Caki2 (cell line): ENCODE measurements at regions not wholly inside any gene's neighbourhood (a gene's known extent, or its start where the extent isn't known, plus 50 kb on each side); places are given as distances from the start of the nearest gene placed in this dataset.

Experiments used
- DNase-seq: peaks from one replicate; pipeline ENCODE4 v3.0.0-alpha.2; 2015; ENCODE audit warnings: low read depth
- in situ Hi-C: cut with HindIII; loops from 2 replicates; pipeline ENCODE4 v1.10.0; 2016; ENCODE audit warnings: low sequenced_read_pairs, low pct_unique_long_range_greater_than_20kb, mixed read lengths

DNA sequence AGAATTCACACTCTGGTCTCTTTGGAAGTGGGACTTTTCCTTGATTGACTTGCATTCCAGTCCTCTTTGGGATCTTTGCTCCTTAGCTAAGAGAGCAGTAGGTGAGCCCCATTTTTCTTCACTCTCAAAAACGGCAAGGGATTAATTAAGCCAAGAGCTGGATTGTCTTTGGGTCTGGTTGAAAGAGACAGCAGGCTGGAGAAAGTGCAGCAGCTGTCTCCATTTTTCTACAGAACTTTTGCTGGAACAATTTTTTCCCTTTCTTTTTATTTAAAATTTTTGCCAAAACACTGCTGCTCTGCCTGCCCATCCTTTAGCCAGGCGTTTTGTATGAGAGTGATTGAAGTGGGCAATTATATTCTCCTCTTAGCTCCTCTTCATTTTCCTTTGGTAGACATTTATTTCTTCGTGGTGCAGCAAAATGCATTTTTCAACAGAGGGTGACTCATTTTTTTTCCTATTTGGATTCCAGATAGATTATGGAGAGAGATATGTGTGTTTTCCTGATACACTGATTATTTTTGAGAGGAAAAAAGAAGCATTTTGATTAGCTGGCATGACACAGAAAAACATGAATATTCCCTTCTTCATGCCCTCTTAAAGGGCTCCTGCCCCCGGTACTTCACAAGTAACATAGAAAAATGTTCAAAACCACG is 371.2 kb upstream of the NBEA start:
- in situ Hi-C loops = no loop called here
- no peak for DNase-seq

DNA sequence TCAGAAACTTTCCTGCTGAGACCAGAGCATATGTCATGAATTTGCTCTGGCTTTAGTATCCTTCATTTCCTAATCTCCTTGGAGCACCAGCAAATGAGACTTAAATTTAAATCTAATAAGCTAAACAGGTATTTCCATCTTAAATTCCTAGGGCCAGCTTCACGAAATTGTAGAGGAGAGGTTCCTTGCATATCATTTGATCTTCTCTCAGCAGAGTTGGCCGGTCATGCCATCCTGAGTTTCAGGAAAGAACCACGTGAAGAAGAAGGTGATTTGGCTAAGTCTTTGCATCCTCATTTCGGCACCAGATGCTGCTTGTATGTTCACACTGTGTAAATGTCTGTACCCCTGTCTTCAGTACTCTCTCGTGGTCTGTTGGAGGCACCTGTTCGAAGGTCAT is 370.4 kb upstream of the NBEA start:
- in situ Hi-C loops = no loop called here
- no peak for DNase-seq

DNA sequence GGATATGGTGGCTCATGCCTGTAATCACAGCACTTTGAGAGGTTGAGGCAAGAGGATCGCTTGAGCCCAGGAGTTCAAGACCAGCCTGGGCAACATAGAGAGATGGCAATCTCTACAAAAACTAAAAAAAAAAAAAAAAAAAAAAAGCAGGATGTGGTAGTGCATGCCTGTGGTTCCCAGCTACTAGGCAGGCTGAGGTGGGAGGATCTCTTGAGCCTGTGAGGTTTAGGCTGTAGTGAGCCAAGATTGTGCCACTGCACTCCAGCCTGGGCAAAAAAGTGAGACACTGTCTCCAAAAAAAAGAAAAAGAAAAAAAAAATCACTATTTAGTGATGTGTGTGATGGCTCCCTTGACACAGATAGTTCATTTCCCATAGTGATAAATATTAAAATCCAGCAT is 365.0 kb upstream of the NBEA start:
- no peak for DNase-seq
- in situ Hi-C loops = no loop called here

DNA sequence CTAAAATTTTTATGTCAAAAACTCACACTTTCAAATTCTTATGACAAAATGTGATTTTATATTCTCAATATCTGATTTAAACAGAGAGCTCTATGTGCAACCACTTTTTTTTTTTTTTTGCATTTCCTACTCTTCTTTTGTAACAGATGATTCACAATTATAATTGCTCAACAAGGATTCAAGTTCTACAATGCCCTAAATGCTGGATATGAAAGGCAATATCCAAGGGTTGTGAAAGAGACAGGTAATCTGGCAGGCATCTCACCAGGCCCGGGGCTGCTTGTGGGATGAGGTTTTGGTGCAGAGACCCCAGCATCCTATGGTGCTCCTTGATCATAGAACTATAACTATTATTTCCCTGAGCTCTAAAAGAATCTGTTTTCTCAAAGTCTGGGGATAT is 363.6 kb upstream of the NBEA start:
- DNase-seq = no peak
- in situ Hi-C loops = no loop called here

DNA sequence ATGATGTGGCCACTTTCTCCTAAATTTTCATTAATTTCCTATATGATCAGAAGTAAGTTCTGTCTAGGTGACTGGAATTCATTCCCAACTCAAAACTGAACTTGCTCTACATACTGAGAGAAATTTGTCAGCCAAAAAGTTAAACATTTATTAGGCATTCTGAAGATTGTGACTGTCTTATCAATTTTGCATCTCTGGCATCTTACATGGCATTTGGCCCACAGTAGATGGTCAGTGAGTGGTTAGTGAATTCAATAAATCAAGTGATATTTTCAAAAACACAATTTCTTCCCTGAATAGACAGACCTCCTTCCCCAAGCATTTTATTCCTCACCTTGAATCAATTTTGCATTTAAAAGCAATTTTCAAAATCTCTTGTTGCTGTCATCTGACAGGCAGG is 363.2 kb upstream of the NBEA start:
- DNase-seq = no peak
- in situ Hi-C loops = no loop called here

DNA sequence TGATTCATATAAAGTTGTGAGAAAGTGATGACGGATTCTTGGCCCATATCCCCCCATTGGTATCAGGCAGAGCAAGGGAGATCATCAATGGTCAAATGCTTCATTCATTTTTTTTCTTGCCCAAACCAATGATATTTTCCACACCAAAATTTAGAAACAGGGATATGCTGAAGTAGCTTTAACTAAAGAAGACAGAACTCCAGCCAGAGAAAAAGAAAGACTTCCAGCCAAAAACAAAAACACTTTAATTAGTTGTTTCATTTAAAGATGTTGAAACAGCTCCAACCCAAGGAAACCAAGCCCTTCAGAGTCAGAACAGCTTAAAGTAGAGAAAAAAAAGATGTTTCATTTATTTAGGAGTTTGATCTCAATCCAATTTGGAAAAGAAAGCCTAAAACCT is 358.9 kb upstream of the NBEA start:
- in situ Hi-C loops = no loop called here
- no peak for DNase-seq

DNA sequence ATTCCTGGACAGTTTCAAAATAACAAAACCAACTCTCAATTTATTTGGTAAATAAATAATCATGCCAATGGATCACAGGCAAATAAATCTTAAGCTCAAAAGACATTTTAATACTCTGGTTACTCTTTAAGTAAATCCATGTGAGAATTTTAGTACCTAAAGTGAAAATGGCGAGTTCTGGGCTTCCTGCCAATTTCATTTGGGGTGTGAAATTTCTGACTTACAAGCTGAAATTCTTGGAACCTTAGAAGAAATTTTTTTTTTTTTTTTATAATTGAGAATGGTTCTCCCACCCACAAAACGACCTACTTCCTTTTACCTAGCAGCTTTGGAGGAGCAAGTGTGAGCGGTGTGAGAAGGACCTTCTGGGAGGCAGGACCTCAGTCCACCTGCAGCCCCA is 354.5 kb upstream of the NBEA start:
- in situ Hi-C loops = no loop called here
- no peak for DNase-seq

DNA sequence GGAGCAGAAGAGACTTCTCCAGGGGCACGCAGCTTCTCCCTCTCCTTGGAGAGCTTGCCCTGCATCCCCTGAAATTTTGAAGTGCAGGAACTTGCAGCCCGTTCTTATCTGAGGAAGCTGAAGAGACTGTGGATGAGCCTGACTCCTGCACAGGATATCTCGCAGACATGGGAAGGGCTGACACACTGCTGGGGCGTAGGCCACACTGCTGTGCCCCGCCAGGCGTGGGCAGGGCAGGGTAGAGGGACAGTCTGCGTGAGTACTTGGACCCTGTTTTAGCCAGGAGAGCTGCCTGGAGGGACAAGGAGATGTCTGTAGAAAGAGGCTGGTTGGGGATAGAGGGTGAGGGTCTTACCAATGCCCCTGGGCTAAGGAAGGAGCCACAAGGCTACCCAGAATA is 353.7 kb upstream of the NBEA start:
- no peak for DNase-seq
- in situ Hi-C loops = no loop called here

DNA sequence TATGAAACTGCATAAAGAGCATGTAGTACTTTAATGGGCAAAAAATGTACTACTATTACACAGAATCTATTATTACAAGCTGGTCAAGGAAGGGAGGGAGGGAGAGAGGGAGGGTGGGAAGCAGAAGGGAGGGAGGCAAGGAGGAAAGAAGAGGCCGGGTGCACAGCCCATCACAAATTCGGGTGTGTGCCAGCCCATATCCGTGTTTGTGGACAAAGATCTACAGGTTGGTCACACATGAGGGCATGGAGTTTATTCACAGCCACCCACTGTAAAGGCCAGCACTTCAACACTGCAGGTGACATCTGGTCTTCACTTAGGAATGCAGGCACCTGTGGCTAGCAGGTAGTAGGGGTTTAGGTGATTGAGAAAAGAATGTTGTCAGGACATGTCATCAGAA is 352.5 kb upstream of the NBEA start:
- no peak for DNase-seq
- in situ Hi-C loops = no loop called here

DNA sequence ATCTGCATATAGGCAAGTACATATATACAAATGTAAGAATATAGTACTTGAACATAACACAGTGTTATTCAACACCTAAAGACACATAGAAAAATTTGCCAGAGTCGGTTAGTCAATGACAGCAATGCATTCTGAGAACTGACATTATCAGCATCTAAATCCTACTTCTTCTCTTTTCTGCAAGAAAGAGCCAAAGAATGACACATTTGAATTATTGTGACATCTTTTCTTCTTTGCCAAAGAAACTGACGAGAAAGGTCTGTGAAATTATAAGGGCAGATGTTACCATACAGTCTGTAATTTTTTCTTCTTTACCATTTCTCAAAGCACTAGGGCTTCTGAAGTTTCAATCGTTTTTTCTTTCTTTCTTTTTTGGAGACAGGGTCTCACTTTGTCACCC is 350.9 kb upstream of the NBEA start:
- in situ Hi-C loops = no loop called here
- DNase-seq = no peak

DNA sequence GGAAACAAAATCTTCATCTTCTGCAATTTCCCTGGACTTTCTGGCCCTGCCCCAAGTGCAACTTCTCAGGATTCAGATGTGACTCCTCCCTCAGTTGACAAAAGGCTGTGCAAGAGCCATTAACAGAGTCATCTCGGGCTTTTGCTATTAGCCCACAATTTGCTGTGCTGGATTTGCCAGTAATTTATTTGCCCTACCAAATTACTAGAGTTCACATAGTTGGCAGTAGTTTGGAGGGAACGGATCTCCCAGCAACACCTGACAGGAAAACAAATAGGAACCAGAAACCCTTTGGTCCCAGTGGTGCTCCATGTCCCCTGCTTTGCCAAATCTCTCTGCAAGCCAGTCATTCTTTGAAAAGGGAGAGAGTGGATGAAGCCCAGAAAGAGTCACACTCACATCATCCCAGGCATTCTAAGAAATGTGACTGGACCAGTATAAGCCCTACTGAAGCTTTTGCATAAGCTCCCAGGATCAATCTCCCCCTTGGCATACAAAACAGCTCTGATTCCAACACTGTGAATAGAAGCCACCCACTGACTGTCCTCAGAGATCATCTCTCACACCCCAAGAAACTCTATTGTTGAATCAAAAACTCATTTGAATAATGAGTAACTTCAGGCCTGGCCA is 350.1 kb upstream of the NBEA start:
- DNase-seq = no peak
- in situ Hi-C loops = no loop called here

DNA sequence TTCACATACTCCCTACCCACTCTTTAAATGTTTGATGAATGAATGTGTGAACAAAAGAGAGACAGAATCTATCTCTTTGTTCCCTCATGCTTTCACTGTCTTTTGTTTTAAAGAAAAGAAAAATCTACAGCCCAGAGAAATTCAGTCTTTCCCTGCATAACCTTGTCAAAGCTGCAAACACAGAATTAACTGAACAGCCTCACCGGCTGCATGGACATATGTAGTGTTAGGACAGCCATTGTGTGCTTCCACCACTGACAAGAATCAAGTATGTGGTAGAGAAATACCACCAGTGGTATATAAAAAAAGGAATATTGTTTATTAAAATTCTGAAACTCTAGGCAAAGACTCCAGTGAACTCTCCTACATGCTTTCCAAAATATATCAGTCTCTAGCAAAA is 348.4 kb upstream of the NBEA start:
- DNase-seq = no peak
- in situ Hi-C loops = no loop called here

DNA sequence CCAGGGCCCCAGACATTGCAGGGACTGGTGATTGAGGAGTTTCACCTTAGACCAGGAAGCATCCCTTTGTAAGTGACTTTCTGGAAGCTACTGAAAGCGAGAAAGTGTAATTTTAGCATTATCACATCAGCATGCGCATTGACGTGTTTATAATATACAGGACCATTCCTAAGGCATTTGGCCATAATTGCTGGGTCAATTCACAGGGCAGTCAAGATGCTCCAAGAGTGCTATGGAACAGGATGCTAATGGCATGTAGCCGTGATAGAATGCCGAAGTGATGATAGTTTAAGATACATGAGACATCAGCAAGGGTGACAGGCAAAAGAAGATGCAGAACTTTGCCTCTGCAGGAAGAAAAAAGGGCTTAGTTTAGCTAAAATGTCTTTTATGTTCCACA is 347.6 kb upstream of the NBEA start:
- in situ Hi-C loops = no loop called here

DNA sequence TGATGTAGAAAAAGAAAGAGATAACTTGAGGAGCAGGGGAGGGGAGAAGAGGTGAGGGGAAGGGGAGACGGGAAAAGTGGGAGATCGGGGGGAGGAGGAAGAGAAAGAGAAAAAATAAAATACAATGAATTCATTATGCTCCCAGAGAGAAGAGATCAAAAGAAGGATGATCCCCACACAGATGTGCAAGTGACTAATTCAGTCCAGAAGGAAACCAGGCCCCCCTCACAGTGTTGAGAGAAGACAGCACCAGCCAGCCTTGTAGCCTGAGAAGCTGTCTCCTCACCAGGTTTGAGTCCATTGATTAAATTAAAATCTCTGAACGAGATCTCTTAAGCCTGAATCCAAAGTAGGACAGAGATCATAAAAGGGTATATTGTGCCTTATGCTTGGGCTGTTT is 333.7 kb upstream of the NBEA start:
- no peak for DNase-seq
- in situ Hi-C loops = no loop called here

More for the DNA sequence above, 347.6 kb upstream of the NBEA start:
- no peak for DNase-seq

DNA sequence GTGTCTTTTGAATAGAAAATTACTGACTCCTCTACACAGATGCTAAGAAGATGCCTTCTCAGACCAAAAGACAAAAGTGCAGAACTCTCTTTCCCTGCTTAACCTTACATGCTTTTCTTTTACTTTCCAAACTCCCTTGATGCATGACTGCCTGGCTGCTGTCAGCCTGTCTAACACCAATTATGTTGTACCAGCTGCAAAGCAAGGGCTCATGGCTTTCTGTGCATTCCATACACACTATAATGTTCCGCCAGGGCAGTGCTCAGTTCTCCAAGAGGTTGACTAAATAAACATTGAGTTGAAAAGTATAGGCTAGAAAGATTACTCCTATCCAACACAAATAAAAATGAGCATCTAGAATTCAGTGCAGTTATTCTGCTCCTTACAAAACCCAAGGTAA is 330.4 kb upstream of the NBEA start:
- DNase-seq = no peak
- in situ Hi-C loops = no loop called here

DNA sequence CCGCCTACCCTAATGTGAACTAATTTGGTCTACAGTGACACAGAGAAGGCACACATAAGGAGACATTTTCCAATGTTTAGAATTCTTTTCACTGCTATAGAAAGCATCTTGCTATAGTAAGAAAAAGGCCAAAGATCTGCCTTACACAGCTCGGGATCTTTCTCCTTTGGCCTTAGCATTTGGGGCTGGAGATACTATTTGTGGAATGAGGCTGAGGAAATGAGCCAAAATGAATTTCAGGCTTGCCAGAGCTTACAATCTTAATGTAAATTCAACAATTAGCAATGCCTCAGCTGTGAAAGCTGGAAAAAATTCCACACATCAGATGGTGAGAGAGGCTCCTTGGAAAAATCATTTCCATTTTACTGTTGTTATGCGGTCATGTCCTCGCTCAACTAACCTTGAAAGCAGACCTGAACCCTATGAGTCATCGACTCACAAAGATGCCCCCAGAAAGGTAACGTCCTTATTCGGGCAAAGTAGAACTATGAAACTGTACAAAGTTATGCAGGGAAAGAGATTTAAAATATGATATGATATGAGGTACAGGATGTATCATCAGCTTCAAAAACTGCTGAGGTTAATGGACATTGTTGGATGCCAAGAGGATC is 324.5 kb upstream of the NBEA start:
- in situ Hi-C loops = no loop called here
- DNase-seq = no peak

DNA sequence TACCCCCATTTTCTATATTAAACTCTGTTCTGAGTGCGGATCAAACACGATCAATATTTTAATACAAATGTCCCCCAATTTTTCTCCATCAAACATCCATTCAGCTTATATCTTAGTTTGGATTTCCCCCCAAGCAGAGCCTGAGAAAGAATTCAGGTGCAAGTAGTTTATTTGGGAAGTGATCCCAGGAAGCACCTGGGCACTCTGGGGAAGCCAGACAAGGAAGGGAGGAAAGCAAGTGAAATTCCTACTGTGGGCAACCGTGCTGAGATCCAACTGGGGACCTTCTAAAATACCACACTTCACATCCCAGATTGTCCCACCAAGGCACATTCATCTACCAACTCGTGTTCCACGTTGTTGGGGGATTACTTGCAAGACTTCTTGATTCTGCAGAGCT is 323.4 kb upstream of the NBEA start:
- in situ Hi-C loops = no loop called here
- no peak for DNase-seq

DNA sequence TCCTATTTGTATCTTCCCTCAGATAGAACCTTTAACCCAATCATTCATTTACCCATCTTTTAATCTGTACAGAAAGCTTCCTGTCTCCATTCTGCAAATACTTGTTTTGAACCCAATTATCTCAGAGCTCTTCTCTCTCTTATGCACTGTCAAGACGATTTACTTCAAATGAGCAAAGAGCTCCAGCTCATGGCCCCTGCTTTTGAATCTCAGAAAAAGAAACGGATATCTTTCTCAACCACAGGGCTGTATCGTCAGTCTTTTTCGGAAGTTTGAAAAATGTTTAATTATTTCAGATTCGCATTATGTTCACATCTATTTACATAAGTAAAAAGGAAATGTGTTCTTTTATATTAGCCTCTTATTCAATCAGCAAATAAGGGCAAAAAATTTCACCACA is 322.7 kb upstream of the NBEA start:
- DNase-seq = no peak
- in situ Hi-C loops = no loop called here

DNA sequence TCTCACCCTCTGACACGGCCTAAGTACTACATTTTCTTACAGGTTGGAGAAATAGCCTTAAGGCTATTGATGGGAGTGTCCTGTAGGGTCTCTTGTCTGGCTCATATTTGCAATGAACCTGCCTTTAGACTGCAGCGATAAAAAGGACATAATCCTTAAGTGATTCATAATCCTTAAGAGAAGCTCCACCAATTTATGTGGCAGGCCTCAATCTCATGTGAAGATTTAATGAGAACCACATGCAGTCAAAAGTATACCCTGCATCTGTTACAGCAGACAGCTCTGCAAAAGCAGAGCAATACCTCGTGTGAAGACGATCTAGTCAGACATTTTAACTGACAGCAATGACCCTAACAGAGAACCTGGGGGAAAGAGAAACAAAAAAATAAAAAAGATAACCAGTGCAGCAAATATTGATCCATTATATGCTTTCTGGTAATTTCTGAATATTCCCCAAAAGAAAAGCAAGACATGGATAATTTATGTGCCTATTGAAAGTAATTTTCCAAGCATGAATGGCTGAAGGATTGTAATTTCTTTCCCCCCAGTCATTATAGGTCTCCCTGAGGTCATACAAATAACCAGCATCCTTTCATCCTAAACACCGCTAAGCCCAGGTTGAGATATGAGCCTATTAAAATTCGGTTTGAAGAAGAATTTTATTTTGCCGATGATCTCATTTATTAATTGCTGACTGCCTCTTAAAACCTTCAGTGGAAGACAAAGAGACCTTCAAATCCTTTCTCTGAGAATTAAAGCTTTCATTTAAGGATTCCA is 321.8 kb upstream of the NBEA start:
- DNase-seq = no peak
- in situ Hi-C loops = no loop called here
